Sigmoid colon (tissue), 6 donors: ENCODE measurements at regions not wholly inside any gene's neighbourhood (a gene's known extent, or its start where the extent isn't known, plus 50 kb on each side); places are given as distances from the start of the nearest gene placed in this dataset.

Experiments
- DNase-seq: peaks from one replicate; pipeline ENCODE4 v3.0.0-alpha.2; 2019
- H3K27ac ChIP-seq, 4 donors: fragments of 200-600 bp; sonication (generic); one replicate each; pipeline ENCODE4 v1.5.1; 2016 to 2019; ENCODE audit warnings: mild to moderate bottlenecking in 1 of 4
- H3K27me3 ChIP-seq, 3 donors: fragments of 200-600 bp; sonication (generic); one replicate each; pipeline ENCODE4 v1.5.1; 2019; ENCODE audit warnings: mild to moderate bottlenecking in 1 of 3
- H3K36me3 ChIP-seq, 4 donors: fragments of 200-600 bp; sonication (generic); one replicate each; pipeline ENCODE4 v1.5.1; 2016 to 2019
- H3K4me1 ChIP-seq, 4 donors: fragments of 200-600 bp; sonication (generic); one replicate each; pipeline ENCODE4 v1.5.1; 2017 to 2019
- H3K4me3 ChIP-seq, 4 donors: fragments of 200-600 bp; sonication (generic); one replicate each; pipeline ENCODE4 v1.5.1; 2017 to 2019; ENCODE audit warnings: mild to moderate bottlenecking in 2 of 4, moderate library complexity in 1 of 4
- H3K9me3 ChIP-seq, 4 donors: fragments of 200-600 bp in 3 of 4; sonication (generic) in 3 of 4; one replicate each; pipeline versions ENCODE4 v1.5.1 to v1.6.1; 2013 to 2019
- EP300 ChIP-seq, 4 donors: sonication (generic); formaldehyde crosslinking; IDR thresholded peaks; one replicate each; pipeline ENCODE4 v1.6.1; 2017; ENCODE audit warnings: antibody characterized with exemption in 4 of 4
- POLR2A ChIP-seq, 2 donors: fragments of 450-650 bp; IDR thresholded peaks; one replicate each; pipeline ENCODE4 v1.6.1; 2016; ENCODE audit warnings: antibody characterized with exemption in 2 of 2, mild to moderate bottlenecking in 2 of 2, moderate library complexity in 2 of 2
- POLR2AphosphoS5 ChIP-seq, 4 donors: sonication (generic); formaldehyde crosslinking; IDR thresholded peaks; one replicate each; pipeline ENCODE4 v1.6.1; 2017; ENCODE audit warnings: antibody characterized with exemption in 4 of 4
- WGBS, 2 donors: extraction: QIAGEN DNeasy Blood & Tissue Kit; methylation state at CpG; one replicate each; pipeline ENCODE4 v1.1.7; 2013; 5-methylcytosine and 5-hydroxymethylcytosine counted together
- intact Hi-C: fragments of 100-400 bp; cut with DNase I; formaldehyde crosslinking; loops from one replicate; pipeline ENCODE4 v1.15.1; 2023
- TF ChIP-seq, protein P1 (sequence below), 4 experiments: fragments of 450-650 bp in 3 of 4; fragments of 200-600 bp in 1 of 4; IDR thresholded peaks; one replicate each; pipeline ENCODE4 v1.5.1; 2016 to 2019; ENCODE audit warnings: antibody characterized with exemption in 4 of 4, mild to moderate bottlenecking in 3 of 4, moderate library complexity in 2 of 4
- donor health status: healthy with polysubstance abuse.
- donor health status: healthy.

DNA sequence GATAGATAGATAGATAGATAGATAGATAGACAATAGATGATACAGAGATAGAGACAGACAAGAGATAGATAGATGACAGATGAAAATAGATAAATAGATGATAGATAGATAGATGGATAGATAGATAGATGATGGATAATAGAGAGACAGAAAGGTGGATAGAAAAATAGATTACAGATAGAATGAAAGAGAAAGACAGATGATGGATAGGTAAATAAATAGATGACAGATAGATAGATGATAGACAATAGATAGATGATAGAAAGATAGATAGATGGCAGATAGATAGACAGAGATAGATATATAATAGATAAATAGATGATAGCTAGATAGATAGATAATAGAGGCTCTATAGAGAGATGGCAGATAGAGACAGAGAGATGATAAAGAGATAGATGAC lies 523.0 kb downstream of the BCL11B start:
- Histone ChIP-seq H3K36me3 (no peaks in the 10 kb centered on the region), H3K9me3 (no peaks in the 10 kb centered on the region), H3K27me3 (peaks cover 0 to 3% (median 0%) of the 10 kb centered on the region in 3 donors), H3K4me3 (no peak overlapping the region), H3K27ac (no peak overlapping the region), H3K4me1 (no peaks in the 10 kb centered on the region)
- no peak for DNase-seq
- TF ChIP-seq EP300 (IDR thresholded peaks at IDR 0.05): no peak
- TF ChIP-seq POLR2AphosphoS5 (IDR thresholded peaks at IDR 0.05): no peak
- TF ChIP-seq, protein P1, sequence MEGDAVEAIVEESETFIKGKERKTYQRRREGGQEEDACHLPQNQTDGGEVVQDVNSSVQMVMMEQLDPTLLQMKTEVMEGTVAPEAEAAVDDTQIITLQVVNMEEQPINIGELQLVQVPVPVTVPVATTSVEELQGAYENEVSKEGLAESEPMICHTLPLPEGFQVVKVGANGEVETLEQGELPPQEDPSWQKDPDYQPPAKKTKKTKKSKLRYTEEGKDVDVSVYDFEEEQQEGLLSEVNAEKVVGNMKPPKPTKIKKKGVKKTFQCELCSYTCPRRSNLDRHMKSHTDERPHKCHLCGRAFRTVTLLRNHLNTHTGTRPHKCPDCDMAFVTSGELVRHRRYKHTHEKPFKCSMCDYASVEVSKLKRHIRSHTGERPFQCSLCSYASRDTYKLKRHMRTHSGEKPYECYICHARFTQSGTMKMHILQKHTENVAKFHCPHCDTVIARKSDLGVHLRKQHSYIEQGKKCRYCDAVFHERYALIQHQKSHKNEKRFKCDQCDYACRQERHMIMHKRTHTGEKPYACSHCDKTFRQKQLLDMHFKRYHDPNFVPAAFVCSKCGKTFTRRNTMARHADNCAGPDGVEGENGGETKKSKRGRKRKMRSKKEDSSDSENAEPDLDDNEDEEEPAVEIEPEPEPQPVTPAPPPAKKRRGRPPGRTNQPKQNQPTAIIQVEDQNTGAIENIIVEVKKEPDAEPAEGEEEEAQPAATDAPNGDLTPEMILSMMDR (IDR thresholded peaks at IDR 0.05): no peak
- no peak for TF ChIP-seq POLR2A (IDR thresholded peaks at IDR 0.05)
- intact Hi-C loops: no loop called here

DNA sequence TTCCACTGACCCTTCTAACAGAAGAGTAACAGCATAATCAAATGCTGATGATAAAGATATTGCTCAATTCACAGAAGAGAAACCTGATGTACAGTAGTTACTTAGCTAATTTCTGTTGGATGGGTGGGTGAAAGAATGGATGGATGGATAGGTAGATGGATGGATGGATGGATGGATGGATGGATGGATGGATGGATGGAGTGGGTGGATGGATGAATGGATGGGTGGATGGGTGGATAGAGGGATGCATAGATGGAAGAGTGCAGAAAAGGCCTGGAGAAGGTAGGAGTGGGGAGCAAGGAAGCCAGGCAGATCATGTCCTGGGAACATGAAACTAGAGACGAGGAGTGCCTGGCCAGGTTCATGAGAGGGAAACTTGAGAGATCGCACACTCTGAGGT lies 520.9 kb downstream of the BCL11B start:
- Histone ChIP-seq H3K27me3 (peaks cover 0 to 3% (median 0%) of the 10 kb centered on the region in 3 donors), H3K4me1 (no peaks in the 10 kb centered on the region), H3K27ac (no peak overlapping the region), H3K9me3 (peaks cover 0 to 4% (median 0%) of the 10 kb centered on the region in 4 donors), H3K36me3 (no peaks in the 10 kb centered on the region), H3K4me3 (no peak overlapping the region)
- DNase-seq: no peak
- TF ChIP-seq, protein P1 (IDR thresholded peaks at IDR 0.05): no peak
- TF ChIP-seq POLR2AphosphoS5 (IDR thresholded peaks at IDR 0.05): no peak
- TF ChIP-seq POLR2A (IDR thresholded peaks at IDR 0.05): no peak
- no peak for TF ChIP-seq EP300 (IDR thresholded peaks at IDR 0.05)
- intact Hi-C loops: no loop called here
- 88 to 89% methylated on average over 2 of the region's 2 CpGs for WGBS, 2 donors

DNA sequence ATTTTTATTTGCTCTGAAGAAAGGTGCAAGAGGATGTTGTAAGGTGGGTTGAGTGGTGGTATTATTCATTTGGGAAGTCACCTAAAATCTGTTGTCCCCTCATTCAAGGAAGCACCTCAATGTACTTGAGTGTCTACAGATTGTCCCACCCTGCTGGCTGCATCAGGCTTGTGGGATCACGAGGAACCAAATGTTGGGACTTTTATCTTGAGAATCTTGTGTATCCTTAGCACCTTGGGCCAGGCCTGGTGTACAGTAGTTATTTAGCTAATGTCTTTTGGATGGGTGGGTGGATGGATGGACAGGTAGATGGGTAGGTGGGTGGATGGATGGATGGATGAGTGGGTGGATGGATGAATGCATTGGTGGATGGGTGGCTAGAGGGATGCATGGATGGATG lies 519.3 kb downstream of the BCL11B start:
- Histone ChIP-seq H3K27ac (no peak overlapping the region), H3K36me3 (no peaks in the 10 kb centered on the region), H3K4me3 (no peak overlapping the region), H3K4me1 (no peaks in the 10 kb centered on the region), H3K9me3 (peaks cover 0 to 4% (median 0%) of the 10 kb centered on the region in 4 donors), H3K27me3 (peaks cover 0 to 3% (median 0%) of the 10 kb centered on the region in 3 donors)
- intact Hi-C loops: no loop called here
- TF ChIP-seq POLR2AphosphoS5 (IDR thresholded peaks at IDR 0.05) (no peak), EP300 (IDR thresholded peaks at IDR 0.05) (no peak), POLR2A (IDR thresholded peaks at IDR 0.05) (no peak)
- TF ChIP-seq, protein P1 (IDR thresholded peaks at IDR 0.05): no peak
- WGBS, 2 donors: 94 to 97% methylated on average over 1 of the region's 1 CpG
- no peak for DNase-seq

DNA sequence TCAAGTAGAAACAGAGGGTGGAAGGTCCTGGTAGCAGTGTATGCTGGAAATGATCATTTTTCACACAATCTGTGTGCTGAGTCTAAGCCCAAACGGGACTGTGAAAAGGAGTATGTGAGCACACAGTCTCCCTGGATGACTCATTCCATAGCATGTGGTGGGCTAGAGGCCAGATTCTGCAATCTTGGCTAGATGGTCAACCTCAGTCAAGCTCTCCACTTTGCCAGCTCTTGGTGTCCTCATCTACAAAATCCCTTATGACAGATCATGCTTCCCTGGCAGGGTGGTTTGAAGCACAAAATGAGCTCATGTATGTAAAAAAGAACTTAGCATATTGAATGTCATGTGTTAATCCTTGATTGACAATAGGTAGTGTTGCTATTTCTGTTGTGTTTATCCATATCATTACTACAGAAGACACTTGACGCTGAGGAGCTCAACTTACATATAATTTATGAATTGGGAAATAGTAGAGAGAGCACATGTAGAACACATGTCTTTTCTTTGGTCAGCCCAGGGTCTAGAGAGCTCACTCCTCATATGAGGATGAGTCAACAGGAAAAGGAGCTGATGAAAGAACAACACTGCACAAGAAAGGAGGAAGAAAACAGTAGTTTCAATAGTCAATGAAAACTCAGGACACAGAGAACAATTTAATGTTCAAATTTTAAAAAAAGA lies 517.5 kb downstream of the BCL11B start:
- intact Hi-C loops: no loop called here
- no peaks in the 10 kb centered on the region for H3K27me3 ChIP-seq
- H3K4me3 ChIP-seq: no peak overlapping the region
- no peaks in the 10 kb centered on the region for H3K4me1 ChIP-seq
- no peak for TF ChIP-seq POLR2A (IDR thresholded peaks at IDR 0.05)
- TF ChIP-seq POLR2AphosphoS5 (IDR thresholded peaks at IDR 0.05): no peak
- no peak for TF ChIP-seq EP300 (IDR thresholded peaks at IDR 0.05)
- TF ChIP-seq, protein P1 (IDR thresholded peaks at IDR 0.05): no peak
- DNase-seq: no peak
- 64 to 71% methylated on average over 2 of the region's 2 CpGs for WGBS, 2 donors
- no peaks in the 10 kb centered on the region for H3K36me3 ChIP-seq
- peaks cover 0 to 4% (median 0%) of the 10 kb centered on the region in 4 donors for H3K9me3 ChIP-seq
- no peak overlapping the region for H3K27ac ChIP-seq

DNA sequence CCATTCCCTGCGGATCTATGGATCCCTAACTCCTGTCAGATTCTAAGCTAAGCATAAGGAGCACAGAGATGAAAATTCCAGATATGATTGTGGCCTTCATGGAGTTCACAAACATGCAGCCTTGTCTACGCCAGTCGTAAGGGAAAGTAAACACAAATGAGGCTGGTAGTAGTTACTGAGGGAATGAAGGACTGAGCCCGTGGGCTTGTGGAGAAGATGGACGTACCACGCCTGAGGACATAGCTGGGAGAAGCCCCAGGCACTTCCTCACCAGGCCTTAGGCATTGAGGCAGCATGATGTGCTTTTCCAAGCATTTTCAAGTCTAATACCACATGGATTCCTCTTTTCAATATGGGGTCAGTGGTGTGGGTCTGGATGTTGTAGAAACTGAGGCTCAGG lies 515.2 kb downstream of the BCL11B start:
- TF ChIP-seq, protein P1 (IDR thresholded peaks at IDR 0.05): no peak
- TF ChIP-seq POLR2A (IDR thresholded peaks at IDR 0.05) (no peak), POLR2AphosphoS5 (IDR thresholded peaks at IDR 0.05) (no peak), EP300 (IDR thresholded peaks at IDR 0.05) (no peak)
- H3K36me3 ChIP-seq: no peaks in the 10 kb centered on the region
- no peak overlapping the region for H3K27ac ChIP-seq
- DNase-seq: no peak
- 71 to 87% methylated on average over 6 of the region's 6 CpGs for WGBS, 2 donors
- intact Hi-C loops: no loop called here
- H3K4me1 ChIP-seq: no peaks in the 10 kb centered on the region
- peaks cover 0 to 4% (median 0%) of the 10 kb centered on the region in 4 donors for H3K9me3 ChIP-seq
- H3K4me3 ChIP-seq: no peak overlapping the region
- no peaks in the 10 kb centered on the region for H3K27me3 ChIP-seq
